ENCODE measurements at regions not wholly inside any gene's neighbourhood (a gene's known extent, or its start where the extent isn't known, plus 50 kb on each side); places are given as distances from the start of the nearest gene placed in this dataset.

DNA sequence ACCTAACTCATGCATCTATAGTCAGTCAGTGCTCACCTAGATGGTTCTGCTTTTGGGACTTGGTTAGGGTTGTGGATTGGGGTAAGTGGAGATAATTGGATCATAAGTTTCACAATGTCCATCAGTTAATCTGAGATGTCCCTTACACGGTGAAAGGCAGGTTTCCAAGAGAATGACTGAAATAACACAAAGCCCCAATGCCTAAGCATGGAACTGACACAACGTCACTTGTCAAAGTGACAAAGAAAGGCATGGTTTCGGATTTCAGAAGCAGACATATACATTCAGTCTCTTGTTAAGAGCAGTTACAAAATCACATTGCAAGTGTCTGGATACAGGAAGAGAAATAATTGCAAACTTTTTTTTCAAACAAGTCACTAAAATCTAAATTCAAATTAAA, 1456.9 kb downstream of the TECRL start:
- Mint-ChIP-seq H3K4me3 (no peak overlapping the region), H3K27me3 (ENCODE audit: low read depth) (no peaks in the 10 kb centered on the region), H3K4me1 (peaks cover 16 to 18% of the 10 kb centered on the region in 2 experiments), H3K9me3 (no peaks in the 10 kb centered on the region), H3K27ac (no peak overlapping the region), H3K36me3 (ENCODE audit: insufficient read depth in 1 of 3, low read depth in 3 of 3) (no peaks in the 10 kb centered on the region)
- Histone ChIP-seq H3K56ac (ENCODE audit: insufficient read length, low read depth, low read length) (no peak overlapping the region), H3K79me1 (ENCODE audit: insufficient read depth, low read depth, low read length, poor library complexity, severe bottlenecking) (no peaks in the 10 kb centered on the region), H4K91ac (ENCODE audit: insufficient read length, low read depth, low read length) (no peak overlapping the region), H3K14ac (ENCODE audit: insufficient read depth, low read length) (no peak overlapping the region), H3K79me2 (ENCODE audit: insufficient read depth, low read length) (no peaks in the 10 kb centered on the region), H2AFZ (ENCODE audit: low read length) (no peak overlapping the region), H2AK5ac (ENCODE audit: insufficient read length, low read length) (no peak overlapping the region), H3K18ac (ENCODE audit: insufficient read length, low read depth, low read length) (no peak overlapping the region), H3K9ac (ENCODE audit: extremely low read depth, insufficient read length, low read length) (no peak overlapping the region), H2BK15ac (ENCODE audit: low read depth, low read length) (no peak overlapping the region), H3T11ph (ENCODE audit: low read length) (no peak overlapping the region), H3K4ac (ENCODE audit: low read depth, low read length) (no peak overlapping the region), H3K4me2 (ENCODE audit: insufficient read depth, insufficient read length, low read length) (no peak overlapping the region), H4K5ac (ENCODE audit: insufficient read length, low read depth, low read length) (no peak overlapping the region), H2BK12ac (ENCODE audit: insufficient read length, low read depth, low read length) (no peak overlapping the region), H3K27me3 (ENCODE audit: insufficient read depth, low read length) (no peaks in the 10 kb centered on the region), H4K8ac (replicated peaks; ENCODE audit: insufficient read length, low read depth, low read length) (no peak overlapping the region), H3K23ac (ENCODE audit: insufficient read length, low read depth, low read length) (no peak overlapping the region), H2BK120ac (ENCODE audit: low read depth, low read length, poor library complexity, severe bottlenecking) (no peak overlapping the region), H2BK5ac (ENCODE audit: insufficient read length, low read length) (no peak overlapping the region), H2BK20ac (ENCODE audit: low read depth, low read length, poor library complexity, severe bottlenecking) (no peak overlapping the region), H3K9me3 (ENCODE audit: control insufficient read depth, low read depth, low read length) (no peaks in the 10 kb centered on the region), H3K27ac (ENCODE audit: insufficient read length, low read depth, low read length) (no peak overlapping the region), H3K23me2 (ENCODE audit: insufficient read length, low read depth, low read length, poor library complexity, severe bottlenecking) (no peaks in the 10 kb centered on the region), H4K20me1 (ENCODE audit: control insufficient read depth, insufficient read depth, insufficient read length) (no peaks in the 10 kb centered on the region), H3K4me1 (ENCODE audit: insufficient read depth, low read length) (peaks cover 4% of the 10 kb centered on the region; the same call in 1 of the 2 replicates)
- DNase-seq: no peak
- no CpG with 5 or more reads among the region's 3 CpGs for WGBS (ENCODE audit: extremely low coverage, insufficient read length, low lambda C conversion rate)
- TF ChIP-seq, protein P1, sequence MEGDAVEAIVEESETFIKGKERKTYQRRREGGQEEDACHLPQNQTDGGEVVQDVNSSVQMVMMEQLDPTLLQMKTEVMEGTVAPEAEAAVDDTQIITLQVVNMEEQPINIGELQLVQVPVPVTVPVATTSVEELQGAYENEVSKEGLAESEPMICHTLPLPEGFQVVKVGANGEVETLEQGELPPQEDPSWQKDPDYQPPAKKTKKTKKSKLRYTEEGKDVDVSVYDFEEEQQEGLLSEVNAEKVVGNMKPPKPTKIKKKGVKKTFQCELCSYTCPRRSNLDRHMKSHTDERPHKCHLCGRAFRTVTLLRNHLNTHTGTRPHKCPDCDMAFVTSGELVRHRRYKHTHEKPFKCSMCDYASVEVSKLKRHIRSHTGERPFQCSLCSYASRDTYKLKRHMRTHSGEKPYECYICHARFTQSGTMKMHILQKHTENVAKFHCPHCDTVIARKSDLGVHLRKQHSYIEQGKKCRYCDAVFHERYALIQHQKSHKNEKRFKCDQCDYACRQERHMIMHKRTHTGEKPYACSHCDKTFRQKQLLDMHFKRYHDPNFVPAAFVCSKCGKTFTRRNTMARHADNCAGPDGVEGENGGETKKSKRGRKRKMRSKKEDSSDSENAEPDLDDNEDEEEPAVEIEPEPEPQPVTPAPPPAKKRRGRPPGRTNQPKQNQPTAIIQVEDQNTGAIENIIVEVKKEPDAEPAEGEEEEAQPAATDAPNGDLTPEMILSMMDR (conservative IDR thresholded peaks at IDR 0.05): no peak

Data from H9 (cell line).